Activated CD8-positive, alpha-beta T cell treated with anti-CD3 and anti-CD28 coated beads, Interleukin-2, amount 10 ng/mL, durations not matched to agents 7 days and 5 days (primary cell): ENCODE measurements at regions not wholly inside any gene's neighbourhood (a gene's known extent, or its start where the extent isn't known, plus 50 kb on each side); places are given as distances from the start of the nearest gene placed in this dataset.
"Not testable (repeated sequence)": the region's sequence is repeated elsewhere in the genome, so short reads cannot be mapped to it uniquely, and the experiment has no call there.

ENCODE experiments used
- ATAC-seq: fragments of 150-1000 bp; cut with Tn5 transposase; one replicate; pipeline ENCODE4 v1.10.0; 2021; ENCODE audit warnings: moderate library complexity
- CTCF ChIA-PET: fragments of 350-600 bp; sonication (Branson Sonifier 250); formaldehyde crosslinking; loops from one replicate; lab custom pipeline; 2021; ENCODE audit warnings: antibody characterized with exemption; lab: Charles Lee
- POLR2A ChIA-PET: fragments of 350-600 bp; sonication (Branson Sonifier 250); formaldehyde crosslinking; loops from one replicate; lab custom pipeline; 2021; ENCODE audit warnings: antibody characterized with exemption; lab: Charles Lee
- DNase-seq: peaks from one replicate; pipeline ENCODE4 v3.0.0-alpha.2; 2020
- H3K27ac Mint-ChIP-seq: one replicate; pipeline ENCODE4 v1.8.0; 2021; ENCODE audit warnings: mild to moderate bottlenecking, mixed read lengths
- H3K27me3 Mint-ChIP-seq: one replicate; pipeline ENCODE4 v1.8.0; 2021; ENCODE audit warnings: low read depth, mixed read lengths
- H3K36me3 Mint-ChIP-seq: one replicate; pipeline ENCODE4 v1.8.0; 2021; ENCODE audit warnings: low read depth, mixed read lengths
- H3K4me1 Mint-ChIP-seq: one replicate; pipeline ENCODE4 v1.8.0; 2021; ENCODE audit warnings: low read depth, mixed read lengths
- H3K4me3 Mint-ChIP-seq: one replicate; pipeline ENCODE4 v1.8.0; 2021; ENCODE audit warnings: mild to moderate bottlenecking, mixed read lengths
- H3K9me3 Mint-ChIP-seq: one replicate; pipeline ENCODE4 v1.8.0; 2022; ENCODE audit warnings: mixed read lengths; ENCODE audit not compliant: insufficient read depth

- no peaks in the 10 kb centered on the region for H3K36me3 Mint-ChIP-seq
- H3K9me3 Mint-ChIP-seq, result peaks cover 7% of the 10 kb centered on the region
- no peak overlapping the region for H3K27ac Mint-ChIP-seq
- CTCF ChIA-PET, result no interaction called here
- H3K4me1 Mint-ChIP-seq, result no peaks in the 10 kb centered on the region
- no peak overlapping the region for H3K4me3 Mint-ChIP-seq
- POLR2A ChIA-PET, result no interaction called here
- ATAC-seq (no peak), DNase-seq (no peak)
- no peaks in the 10 kb centered on the region for H3K27me3 Mint-ChIP-seq
Observed at GRCh38 chr2:124967325-124967724, 942.2 kb downstream of the CNTNAP5 start.

- Mint-ChIP-seq H3K4me3 (no peak overlapping the region), H3K9me3 (no peaks in the 10 kb centered on the region), H3K4me1 (no peaks in the 10 kb centered on the region), H3K36me3 (no peaks in the 10 kb centered on the region), H3K27ac (no peak overlapping the region), H3K27me3 (no peaks in the 10 kb centered on the region)
- ChIA-PET POLR2A (no interaction called here), CTCF (no interaction called here)
- ATAC-seq, result no peak
- no peak for DNase-seq
Observed at GRCh38 chr2:124970030-124970429, 944.9 kb downstream of the CNTNAP5 start.

GRCh38 chr2:124973396-124973795 lies 948.3 kb downstream of the CNTNAP5 start:
- ChIA-PET POLR2A (no interaction called here), CTCF (no interaction called here)
- Mint-ChIP-seq H3K27ac (no peak overlapping the region), H3K27me3 (no peaks in the 10 kb centered on the region), H3K4me3 (no peak overlapping the region), H3K4me1 (no peaks in the 10 kb centered on the region), H3K9me3 (no peaks in the 10 kb centered on the region), H3K36me3 (no peaks in the 10 kb centered on the region)
- DNase-seq (no peak), ATAC-seq (no peak)

- DNase-seq (no peak), ATAC-seq (no peak)
- POLR2A ChIA-PET, result no interaction called here
- no peaks in the 10 kb centered on the region for H3K4me1 Mint-ChIP-seq
- no peaks in the 10 kb centered on the region for H3K27me3 Mint-ChIP-seq
- no peak overlapping the region for H3K4me3 Mint-ChIP-seq
- CTCF ChIA-PET, result no interaction called here
- H3K27ac Mint-ChIP-seq, result no peak overlapping the region
- no peaks in the 10 kb centered on the region for H3K9me3 Mint-ChIP-seq
- H3K36me3 Mint-ChIP-seq, result no peaks in the 10 kb centered on the region
Observed at GRCh38 chr2:124975224-124975623, 950.1 kb downstream of the CNTNAP5 start.

- Mint-ChIP-seq H3K4me1 (no peaks in the 10 kb centered on the region), H3K36me3 (no peaks in the 10 kb centered on the region), H3K9me3 (no peaks in the 10 kb centered on the region), H3K27me3 (no peaks in the 10 kb centered on the region), H3K27ac (no peak overlapping the region), H3K4me3 (no peak overlapping the region)
- DNase-seq, result no peak
- no peak for ATAC-seq
- ChIA-PET CTCF (no interaction called here), POLR2A (no interaction called here)
Observed at GRCh38 chr2:124975648-124976047, 950.6 kb downstream of the CNTNAP5 start.

- Mint-ChIP-seq H3K9me3 (no peaks in the 10 kb centered on the region), H3K36me3 (no peaks in the 10 kb centered on the region), H3K4me3 (no peak overlapping the region), H3K4me1 (no peaks in the 10 kb centered on the region), H3K27ac (no peak overlapping the region), H3K27me3 (no peaks in the 10 kb centered on the region)
- ChIA-PET CTCF (no interaction called here), POLR2A (no interaction called here)
- ATAC-seq (no peak), DNase-seq (no peak)
Observed at GRCh38 chr2:124978597-124978996, 953.5 kb downstream of the CNTNAP5 start.

GRCh38 chr2:124983595-124983994 lies 958.5 kb downstream of the CNTNAP5 start:
- H3K27me3 Mint-ChIP-seq, result no peaks in the 10 kb centered on the region
- no peak for ATAC-seq
- H3K27ac Mint-ChIP-seq, result no peak overlapping the region
- no peaks in the 10 kb centered on the region for H3K36me3 Mint-ChIP-seq
- CTCF ChIA-PET, result no interaction called here
- peaks cover 9% of the 10 kb centered on the region for H3K9me3 Mint-ChIP-seq
- H3K4me1 Mint-ChIP-seq, result no peaks in the 10 kb centered on the region
- POLR2A ChIA-PET, result no interaction called here
- DNase-seq, result no peak
- no peak overlapping the region for H3K4me3 Mint-ChIP-seq

GRCh38 chr2:124985270-124985669 lies 960.2 kb downstream of the CNTNAP5 start:
- ATAC-seq (no peak), DNase-seq (no peak)
- POLR2A ChIA-PET, result no interaction called here
- no peak overlapping the region for H3K4me3 Mint-ChIP-seq
- no peaks in the 10 kb centered on the region for H3K36me3 Mint-ChIP-seq
- no peaks in the 10 kb centered on the region for H3K4me1 Mint-ChIP-seq
- peaks cover 9% of the 10 kb centered on the region for H3K9me3 Mint-ChIP-seq
- H3K27me3 Mint-ChIP-seq, result no peaks in the 10 kb centered on the region
- CTCF ChIA-PET, result no interaction called here
- H3K27ac Mint-ChIP-seq, result no peak overlapping the region

- CTCF ChIA-PET, result no interaction called here
- Mint-ChIP-seq H3K4me1 (no peaks in the 10 kb centered on the region), H3K4me3 (no peak overlapping the region), H3K9me3 (peaks cover 9% of the 10 kb centered on the region), H3K36me3 (no peaks in the 10 kb centered on the region), H3K27me3 (no peaks in the 10 kb centered on the region), H3K27ac (no peak overlapping the region)
- ATAC-seq, result no peak
- DNase-seq, result no peak
- POLR2A ChIA-PET, result no interaction called here
Observed at GRCh38 chr2:124986136-124986535, 961.0 kb downstream of the CNTNAP5 start.

GRCh38 chr2:124986870-124987269 lies 961.8 kb downstream of the CNTNAP5 start:
- CTCF ChIA-PET, H3K4me1 Mint-ChIP-seq, H3K4me3 Mint-ChIP-seq, H3K36me3 Mint-ChIP-seq, ATAC-seq, H3K27ac Mint-ChIP-seq, H3K9me3 Mint-ChIP-seq, DNase-seq, H3K27me3 Mint-ChIP-seq, POLR2A ChIA-PET: not testable (repeated sequence)

- H3K27ac Mint-ChIP-seq, CTCF ChIA-PET, ATAC-seq, H3K36me3 Mint-ChIP-seq, H3K9me3 Mint-ChIP-seq, H3K4me3 Mint-ChIP-seq, DNase-seq, H3K4me1 Mint-ChIP-seq, POLR2A ChIA-PET, H3K27me3 Mint-ChIP-seq: not testable (repeated sequence)
Observed at GRCh38 chr2:124987436-124987835, 962.3 kb downstream of the CNTNAP5 start.

GRCh38 chr2:124988111-124988510 lies 963.0 kb downstream of the CNTNAP5 start:
- ChIA-PET POLR2A (no interaction called here), CTCF (no interaction called here)
- Mint-ChIP-seq H3K36me3 (no peaks in the 10 kb centered on the region), H3K4me1 (no peaks in the 10 kb centered on the region), H3K4me3 (no peak overlapping the region), H3K9me3 (peaks cover 9% of the 10 kb centered on the region), H3K27ac (no peak overlapping the region), H3K27me3 (no peaks in the 10 kb centered on the region)
- ATAC-seq (no peak), DNase-seq (no peak)

GRCh38 chr2:124988794-124989193 lies 963.7 kb downstream of the CNTNAP5 start:
- DNase-seq (no peak), ATAC-seq (no peak)
- POLR2A ChIA-PET, result no interaction called here
- CTCF ChIA-PET, result no interaction called here
- Mint-ChIP-seq H3K27me3 (no peaks in the 10 kb centered on the region), H3K36me3 (no peaks in the 10 kb centered on the region), H3K4me3 (no peak overlapping the region), H3K27ac (no peak overlapping the region), H3K9me3 (peaks cover 9% of the 10 kb centered on the region), H3K4me1 (no peaks in the 10 kb centered on the region)
